Right lobe of liver (tissue), 6 donors: ENCODE measurements at regions not wholly inside any gene's neighbourhood (a gene's known extent, or its start where the extent isn't known, plus 50 kb on each side); places are given as distances from the start of the nearest gene placed in this dataset.
A peak's percentile ranks its signal among the peaks of the same experiment; 100 is the strongest.

Source experiments
- ATAC-seq, 4 donors: fragments of 200-7000 bp; cut with Tn5 transposase; one replicate each; pipeline ENCODE4 v1.9.1; 2020; ENCODE audit warnings: mild to moderate bottlenecking in 4 of 4, moderate library complexity in 4 of 4
- DNase-seq, 3 donors: peaks; one replicate each; pipeline ENCODE4 v3.0.0-alpha.2; 2020
- H3K27ac ChIP-seq, 3 donors: fragments of 200-600 bp; one replicate each; pipeline ENCODE4 v1.8.0; 2022
- H3K27me3 ChIP-seq, 2 donors: fragments of 200-600 bp; one replicate each; pipeline ENCODE4 v1.8.0; 2022
- H3K36me3 ChIP-seq, 4 donors: fragments of 200-600 bp; sonication (generic) in 1 of 4; one replicate each; pipeline versions ENCODE4 v1.5.1 to v1.8.0; 2017 to 2022; ENCODE audit warnings: control low read depth in 1 of 4
- H3K4me1 ChIP-seq, 4 donors: fragments of 200-600 bp; sonication (generic) in 1 of 4; one replicate each; pipeline versions ENCODE4 v1.5.1 to v1.8.0; 2017 to 2022; ENCODE audit warnings: control low read depth in 1 of 4
- H3K4me3 ChIP-seq, 3 donors: fragments of 200-600 bp; one replicate each; pipeline ENCODE4 v1.8.0; 2022
- H3K9me3 ChIP-seq, 4 donors: fragments of 200-600 bp; sonication (generic) in 1 of 4; one replicate each; pipeline versions ENCODE4 v1.5.1 to v1.8.0; 2017 to 2022; ENCODE audit warnings: control low read depth in 1 of 4
- POLR2A ChIP-seq: fragments of 450-650 bp; IDR thresholded peaks from one replicate; pipeline ENCODE4 v1.6.1; 2017; ENCODE audit warnings: antibody characterized with exemption, mild to moderate bottlenecking
- WGBS: methylation state at CpG from one replicate; pipeline ENCODE4 v1.1.6; 2018; ENCODE audit warnings: low coverage, low lambda C conversion rate; ENCODE audit not compliant: insufficient coverage; ENCODE audit errors: missing lambda C conversion rate; 5-methylcytosine and 5-hydroxymethylcytosine counted together
- intact Hi-C, 2 donors: fragments of 100-400 bp; cut with DNase I; formaldehyde crosslinking; loops; one replicate each; pipeline versions ENCODE4 v1.11.2 to v1.14.1; 2022
- TF ChIP-seq, protein P1 (sequence below), 4 donors: fragments of 200-600 bp in 3 of 4; fragments of 450-650 bp in 1 of 4; IDR thresholded peaks; one replicate each; pipeline versions ENCODE4 v1.5.1 to v1.8.0; 2016 to 2022; ENCODE audit warnings: antibody characterized with exemption in 4 of 4, mild to moderate bottlenecking in 2 of 4
- donor health status: DM: no; HTN: yes; CAD: no.
- donor health status: DM: no; HTN: no; CAD: no.
- donor health status: DM: no; HTN: no; CAD: no.
- donor health status: DM: no; HTN: yes; CAD: no.
- donor health status: DM: no; HTN: yes; CAD: no.

DNA sequence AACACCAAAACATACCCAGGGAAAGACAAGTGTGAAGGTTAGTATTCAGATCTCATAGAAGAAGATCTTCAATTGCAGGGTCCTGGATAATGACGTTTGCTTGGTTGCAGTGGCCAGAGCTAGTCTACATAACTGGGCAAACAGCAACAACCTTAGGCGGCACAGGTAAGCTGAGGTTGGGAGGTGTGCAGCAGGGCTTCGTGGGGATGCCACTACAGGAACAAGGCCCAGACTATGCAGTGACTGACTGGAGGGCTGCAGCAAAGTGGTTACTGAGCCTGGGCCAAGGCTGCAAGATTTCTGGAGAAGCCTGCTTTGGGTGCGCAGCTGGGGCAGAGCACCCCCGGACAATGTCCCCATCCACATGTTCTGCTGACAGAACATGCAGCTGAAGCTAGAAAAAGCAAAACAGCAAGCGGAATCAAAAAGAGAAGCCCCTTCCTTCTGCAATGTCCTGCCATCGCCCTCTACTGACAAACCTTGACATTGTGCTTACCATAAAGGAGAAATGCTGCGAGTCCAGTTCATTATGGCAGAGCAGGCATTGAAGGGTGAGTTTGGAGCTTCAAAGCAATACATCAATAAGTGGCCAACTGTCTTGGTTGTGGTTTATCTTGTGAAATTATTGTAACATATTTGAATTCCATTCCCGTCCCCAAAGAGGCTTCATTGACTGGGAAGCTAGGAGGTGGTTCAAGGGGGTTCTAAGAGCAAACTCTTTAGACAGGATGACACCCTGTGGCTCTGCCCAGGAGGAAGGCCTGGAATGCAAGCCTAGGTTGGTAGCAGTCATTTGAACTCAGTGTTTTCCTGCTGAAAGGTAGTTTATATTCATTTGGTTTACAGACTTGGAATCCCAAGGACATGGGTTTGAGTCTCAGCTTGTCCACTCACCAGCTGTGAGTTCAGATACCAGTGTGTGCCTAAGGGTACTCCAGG is 217.0 kb downstream of the PDCD6IP start:
- ATAC-seq (no peak), DNase-seq (no peak)
- TF ChIP-seq, protein P1, sequence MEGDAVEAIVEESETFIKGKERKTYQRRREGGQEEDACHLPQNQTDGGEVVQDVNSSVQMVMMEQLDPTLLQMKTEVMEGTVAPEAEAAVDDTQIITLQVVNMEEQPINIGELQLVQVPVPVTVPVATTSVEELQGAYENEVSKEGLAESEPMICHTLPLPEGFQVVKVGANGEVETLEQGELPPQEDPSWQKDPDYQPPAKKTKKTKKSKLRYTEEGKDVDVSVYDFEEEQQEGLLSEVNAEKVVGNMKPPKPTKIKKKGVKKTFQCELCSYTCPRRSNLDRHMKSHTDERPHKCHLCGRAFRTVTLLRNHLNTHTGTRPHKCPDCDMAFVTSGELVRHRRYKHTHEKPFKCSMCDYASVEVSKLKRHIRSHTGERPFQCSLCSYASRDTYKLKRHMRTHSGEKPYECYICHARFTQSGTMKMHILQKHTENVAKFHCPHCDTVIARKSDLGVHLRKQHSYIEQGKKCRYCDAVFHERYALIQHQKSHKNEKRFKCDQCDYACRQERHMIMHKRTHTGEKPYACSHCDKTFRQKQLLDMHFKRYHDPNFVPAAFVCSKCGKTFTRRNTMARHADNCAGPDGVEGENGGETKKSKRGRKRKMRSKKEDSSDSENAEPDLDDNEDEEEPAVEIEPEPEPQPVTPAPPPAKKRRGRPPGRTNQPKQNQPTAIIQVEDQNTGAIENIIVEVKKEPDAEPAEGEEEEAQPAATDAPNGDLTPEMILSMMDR (IDR thresholded peaks at IDR 0.05) = peak in 2 of 4 donors; percentile 9 to 11
- no peak for TF ChIP-seq POLR2A
- intact Hi-C loops = no loop called here
- 63% methylated on average over 8 of the region's 9 CpGs for WGBS
- no peak overlapping the region for H3K27ac ChIP-seq
- no peaks in the 10 kb centered on the region for H3K9me3 ChIP-seq
- no peaks in the 10 kb centered on the region for H3K4me1 ChIP-seq
- no peaks in the 10 kb centered on the region for H3K36me3 ChIP-seq
- H3K4me3 ChIP-seq = no peak overlapping the region
- no peaks in the 10 kb centered on the region for H3K27me3 ChIP-seq

DNA sequence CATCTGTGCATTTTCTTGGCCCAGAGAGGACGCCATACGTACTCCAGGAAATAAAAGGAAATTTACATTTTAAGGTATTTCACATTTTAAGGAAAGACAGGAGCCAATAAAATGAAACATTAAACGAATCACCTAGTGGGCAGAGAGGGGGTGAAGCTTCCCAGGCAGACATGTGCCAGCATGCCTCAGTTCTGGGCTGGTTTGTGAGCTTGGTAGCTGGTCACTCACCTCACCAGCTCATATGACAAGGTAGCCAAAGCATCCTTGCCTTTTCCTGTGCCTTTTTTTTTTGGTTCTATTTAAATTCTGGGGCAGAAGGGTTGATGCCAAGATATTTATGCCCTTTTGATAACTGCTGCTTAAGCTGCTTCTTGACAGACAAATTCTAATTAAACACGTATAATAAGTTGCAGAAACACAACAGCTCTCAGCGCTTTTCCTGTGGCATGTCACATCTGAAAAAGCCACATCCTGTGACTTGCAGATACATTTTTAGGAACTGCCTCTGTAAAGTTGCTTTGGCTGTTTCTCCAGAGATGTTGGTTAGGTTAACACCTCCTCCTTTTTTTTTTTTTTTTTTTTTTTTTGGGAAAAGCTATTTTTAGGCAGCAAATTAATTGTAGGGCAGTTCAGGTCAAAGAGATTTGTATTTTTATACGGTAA is 218.6 kb downstream of the PDCD6IP start:
- Histone ChIP-seq H3K9me3 (no peaks in the 10 kb centered on the region), H3K27me3 (no peaks in the 10 kb centered on the region), H3K4me3 (no peak overlapping the region), H3K4me1 (no peaks in the 10 kb centered on the region), H3K27ac (no peak overlapping the region), H3K36me3 (no peaks in the 10 kb centered on the region)
- 49% methylated on average over 6 of the region's 6 CpGs for WGBS
- ATAC-seq (no peak), DNase-seq (no peak)
- no peak for TF ChIP-seq POLR2A
- TF ChIP-seq, protein P1 (IDR thresholded peaks at IDR 0.05) = no peak
- intact Hi-C loops = no loop called here

DNA sequence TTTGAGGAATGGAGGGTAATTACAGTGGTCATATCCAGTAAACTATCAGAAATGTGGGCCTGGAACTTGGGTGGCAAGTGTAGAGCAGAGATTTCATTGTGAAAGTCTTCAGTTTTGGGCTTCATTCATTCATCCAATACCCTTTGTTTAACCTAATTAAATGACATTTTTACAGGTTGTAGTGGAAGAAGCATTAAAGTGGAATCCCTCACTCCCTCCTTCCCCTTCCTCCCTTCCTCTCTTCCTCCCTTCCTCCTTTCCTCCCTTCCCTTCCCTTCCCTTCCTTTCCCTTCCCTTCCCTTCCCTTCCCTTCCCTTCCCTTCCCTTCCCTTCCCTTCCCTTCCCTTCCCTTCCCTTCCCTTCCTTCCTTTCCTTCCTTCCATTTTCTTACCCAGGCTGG is 219.3 kb downstream of the PDCD6IP start:
- Histone ChIP-seq H3K27me3 (no peaks in the 10 kb centered on the region), H3K36me3 (no peaks in the 10 kb centered on the region), H3K4me3 (no peak overlapping the region), H3K4me1 (no peaks in the 10 kb centered on the region), H3K9me3 (no peaks in the 10 kb centered on the region), H3K27ac (no peak overlapping the region)
- intact Hi-C loops = no loop called here
- ATAC-seq (no peak), DNase-seq (no peak)
- TF ChIP-seq, protein P1 (IDR thresholded peaks at IDR 0.05) = no peak
- TF ChIP-seq POLR2A = no peak

DNA sequence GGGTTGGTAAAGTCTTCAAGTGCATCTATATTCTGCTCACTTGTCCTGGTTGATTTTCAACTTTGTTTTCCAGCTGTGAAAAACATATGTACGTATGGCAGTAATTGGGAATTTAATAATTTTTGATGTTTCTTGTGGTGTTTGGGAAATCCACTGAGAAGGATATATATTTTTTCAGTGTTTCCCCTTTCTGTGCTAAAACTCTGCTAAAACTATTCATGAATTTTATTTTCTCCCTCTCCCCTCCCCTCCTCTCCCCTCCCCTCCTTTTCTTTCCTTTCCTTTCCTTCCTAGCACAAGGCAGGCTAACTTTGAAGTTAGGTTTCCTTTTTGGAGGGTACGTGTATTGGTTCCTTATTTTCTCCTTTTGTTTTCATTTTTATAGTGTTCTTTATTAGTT is 220.7 kb downstream of the PDCD6IP start:
- Histone ChIP-seq H3K27ac (no peak overlapping the region), H3K4me3 (no peak overlapping the region), H3K36me3 (no peaks in the 10 kb centered on the region), H3K27me3 (no peaks in the 10 kb centered on the region), H3K9me3 (no peaks in the 10 kb centered on the region), H3K4me1 (no peaks in the 10 kb centered on the region)
- intact Hi-C loops = no loop called here
- WGBS = 33% methylated on average over 2 of the region's 2 CpGs
- DNase-seq (no peak), ATAC-seq (no peak)
- no peak for TF ChIP-seq POLR2A
- TF ChIP-seq, protein P1 (IDR thresholded peaks at IDR 0.05) = no peak
